ENCODE measurements at regions not wholly inside any gene's neighbourhood (a gene's known extent, or its start where the extent isn't known, plus 50 kb on each side); places are given as distances from the start of the nearest gene placed in this dataset.
A peak's percentile ranks its signal among the peaks of the same experiment; 100 is the strongest.

- TF ChIP-seq HIC1 (tag by site-specific recombination; IDR thresholded peaks at IDR 0.05) (no peak), ZNF18 (tag by site-specific recombination; IDR thresholded peaks at IDR 0.05) (peak; percentile 81), ZNF223 (tag by site-specific recombination; IDR thresholded peaks at IDR 0.05) (no peak), ZNF488 (tag by site-specific recombination; IDR thresholded peaks at IDR 0.05) (0 out of 2 replicates have a peak, but pooled peaks have one; percentile 36), ZXDB (tag by site-specific recombination; IDR thresholded peaks at IDR 0.05) (0 out of 2 replicates have a peak, but pooled peaks have one; percentile 33), PRDM4 (tag by site-specific recombination; IDR thresholded peaks at IDR 0.05) (peak; percentile 77), FEZF1 (tag by site-specific recombination; IDR thresholded peaks at IDR 0.05) (peak; percentile 90), ZNF221 (tag by site-specific recombination; IDR thresholded peaks at IDR 0.05; ENCODE audit: borderline replicate concordance) (no peak), ZNF561 (tag by site-specific recombination; IDR thresholded peaks at IDR 0.05; ENCODE audit: borderline replicate concordance) (peak; percentile 68; the same call in 1 of the 2 replicates), OSR2 (tag by site-specific recombination; IDR thresholded peaks at IDR 0.05) (peak; percentile 55; the same call in 1 of the 2 replicates), MZF1 (tag by site-specific recombination; IDR thresholded peaks at IDR 0.05; ENCODE audit: borderline replicate concordance) (peak; percentile 55; the same call in 1 of the 2 replicates), ZNF843 (tag by site-specific recombination; IDR thresholded peaks at IDR 0.05) (peak; percentile 89), MYNN (tag by site-specific recombination; IDR thresholded peaks at IDR 0.05; ENCODE audit: borderline replicate concordance) (no peak)
Observed at GRCh38 chr2:19009510-19009909, 348.9 kb downstream of the OSR1 start (continued).

GRCh38 chr2:19003554-19003953 is 354.9 kb downstream of the OSR1 start:
- Histone ChIP-seq H3K27ac (ENCODE audit: extremely low read depth, low read depth, low read length) (no peak overlapping the region), H3K4me1 (ENCODE audit: control insufficient read depth, insufficient read depth, low read length) (no peaks in the 10 kb centered on the region), H3K36me3 (ENCODE audit: control insufficient read depth in 2 of 2, insufficient read depth in 1 of 2, low read length in 2 of 2) (no peaks in the 10 kb centered on the region), H3K9me3 (ENCODE audit: control insufficient read depth, insufficient read depth, low read depth, low read length) (no peaks in the 10 kb centered on the region), H3K4me3 (ENCODE audit: low read depth, low read length) (no peak overlapping the region)
- POLR2A ChIA-PET, result no interaction called here
- CTCF ChIA-PET, result no interaction called here
- TF ChIP-seq ZNF660 (tag by site-specific recombination; IDR thresholded peaks at IDR 0.05) (no peak), ZNF292 (tag by site-specific recombination; IDR thresholded peaks at IDR 0.05; ENCODE audit: borderline replicate concordance, low read depth) (no peak), ZNF549 (tag by site-specific recombination; IDR thresholded peaks at IDR 0.05) (no peak), ZBTB11 (tag by site-specific recombination; conservative IDR thresholded peaks at IDR 0.05; ENCODE audit: low read depth) (no peak), SCRT2 (tag by site-specific recombination; IDR thresholded peaks at IDR 0.05) (no peak), ZNF501 (tag by site-specific recombination; IDR thresholded peaks at IDR 0.05) (no peak), KLF8 (tag by site-specific recombination; IDR thresholded peaks at IDR 0.05) (no peak), ZBTB6 (tag by site-specific recombination; IDR thresholded peaks at IDR 0.05) (no peak), ZNF571 (tag by site-specific recombination; IDR thresholded peaks at IDR 0.05) (no peak), ZNF626 (tag by site-specific recombination; IDR thresholded peaks at IDR 0.05) (no peak), HOXA7 (CRISPR knock-in tag; IDR thresholded peaks at IDR 0.05; ENCODE audit: borderline replicate concordance) (no peak), ZNF704 (tag by site-specific recombination; IDR thresholded peaks at IDR 0.05) (no peak)

Data from HEK293 (cell line).